ENCODE measurements at regions not wholly inside any gene's neighbourhood (a gene's known extent, or its start where the extent isn't known, plus 50 kb on each side); places are given as distances from the start of the nearest gene placed in this dataset.

GRCh38 chr16:52929478-52930400 is 123.0 kb downstream of the CHD9NB start:
- Mint-ChIP-seq H3K27me3 (ENCODE audit: insufficient read depth, low read depth, poor library complexity) (no peaks in the 10 kb centered on the region), H3K4me1 (no peaks in the 10 kb centered on the region), H3K36me3 (ENCODE audit: low read depth) (peaks cover 3% of the 10 kb centered on the region; the same call in 1 of the 3 replicates), H3K9me3 (peaks cover 8% of the 10 kb centered on the region; the same call in 2 of the 3 replicates), H3K4me3 (no peak overlapping the region), H3K27ac (no peak overlapping the region)
- no peaks in the 10 kb centered on the region for H3K36me3 ChIP-seq (ENCODE audit: insufficient read depth)
- H3F3A ChIP-seq (replicated peaks; ENCODE audit: low read depth): no peaks in the 10 kb centered on the region
- no peak overlapping the region for H3K4me3 ChIP-seq
- no peaks in the 10 kb centered on the region for H3K79me2 ChIP-seq (replicated peaks; ENCODE audit: insufficient read depth)
- no peak for DNase-seq (ENCODE audit: low spot score)
- no peak for ATAC-seq
- no peak overlapping the region for H3K27ac ChIP-seq (ENCODE audit: low read depth)
- no peaks in the 10 kb centered on the region for H3K27me3 ChIP-seq (ENCODE audit: insufficient read depth)
- H3K4me2 ChIP-seq: no peak overlapping the region
- TF ChIP-seq NANOG (IDR thresholded peaks at IDR 0.05; ENCODE audit: borderline replicate concordance) (no peak), ZNF462 (CRISPR knock-in tag; IDR thresholded peaks at IDR 0.05) (no peak), ETS1 (IDR thresholded peaks at IDR 0.05) (no peak), POLR2AphosphoS5 (IDR thresholded peaks at IDR 0.05; ENCODE audit: low read depth) (no peak), STAT1 (IDR thresholded peaks at IDR 0.05; ENCODE audit: unreplicated experiment) (no peak), ZNF114 (CRISPR knock-in tag; IDR thresholded peaks at IDR 0.05) (no peak), JUNB (IDR thresholded peaks at IDR 0.05; ENCODE audit: unreplicated experiment) (no peak), REST (IDR thresholded peaks at IDR 0.05; ENCODE audit: unreplicated experiment) (no peak), CTCF (conservative IDR thresholded peaks at IDR 0.05; ENCODE audit: low read depth in 2 of 2) (no peak), EZH2 (IDR thresholded peaks at IDR 0.05; ENCODE audit: low read depth, unreplicated experiment) (no peak), ZNF331 (CRISPR knock-in tag; IDR thresholded peaks at IDR 0.05; ENCODE audit: low read depth) (no peak), CREB1 (CRISPR knock-in tag; IDR thresholded peaks at IDR 0.05; ENCODE audit: low read depth) (no peak), EZH2phosphoT487 (IDR thresholded peaks at IDR 0.05; ENCODE audit: unreplicated experiment) (no peak)
- H3K4me1 ChIP-seq (ENCODE audit: insufficient read depth): no peaks in the 10 kb centered on the region
- H3K9me2 ChIP-seq (ENCODE audit: insufficient read depth): no peaks in the 10 kb centered on the region
- H4K20me1 ChIP-seq (replicated peaks; ENCODE audit: insufficient read depth): no peaks in the 10 kb centered on the region
- no peak overlapping the region for H2AFZ ChIP-seq

All from GM23338 (cell line).